Transverse colon (tissue), 4 donors: ENCODE measurements at regions not wholly inside any gene's neighbourhood (a gene's known extent, or its start where the extent isn't known, plus 50 kb on each side); places are given as distances from the start of the nearest gene placed in this dataset.

Experiments
- DNase-seq: peaks from one replicate; pipeline ENCODE4 v3.0.0-alpha.2; 2019
- H3K27ac ChIP-seq, 4 donors: fragments of 200-600 bp; sonication (generic); 2 replicates each; pipeline ENCODE4 v1.5.1; 2016 to 2018; ENCODE audit warnings: inconsistent platforms in 4 of 4
- H3K27me3 ChIP-seq: fragments of 200-600 bp; sonication (generic); 2 replicates; pipeline ENCODE4 v1.5.1; 2017; ENCODE audit warnings: inconsistent platforms
- H3K36me3 ChIP-seq, 4 donors: fragments of 200-600 bp; sonication (generic); 2 replicates each; pipeline ENCODE4 v1.5.1; 2017 to 2019; ENCODE audit warnings: inconsistent platforms in 4 of 4
- H3K4me1 ChIP-seq, 4 donors: fragments of 200-600 bp; sonication (generic); 2 replicates each; pipeline ENCODE4 v1.5.1; 2017 to 2020; ENCODE audit warnings: inconsistent platforms in 4 of 4
- H3K4me3 ChIP-seq, 4 donors: fragments of 200-600 bp; sonication (generic); 1 replicate in 1 of 4; 2 replicates in 3 of 4; pipeline versions ENCODE4 v1.5.1 to v1.6.1; 2017 to 2019; ENCODE audit warnings: inconsistent platforms in 4 of 4
- H3K9me3 ChIP-seq, 2 donors: fragments of 200-600 bp; sonication (generic); 2 replicates each; pipeline ENCODE4 v1.5.1; 2017 to 2019; ENCODE audit warnings: inconsistent platforms in 2 of 2
- CTCF ChIP-seq, 5 experiments: fragments of 200-600 bp in 3 of 5; fragments of 450-650 bp in 2 of 5; sonication (generic) in 3 of 5; IDR thresholded peaks; 1 replicate in 2 of 5; 2 replicates in 3 of 5; pipeline ENCODE4 v1.5.1; 2016 to 2017; ENCODE audit warnings: antibody characterized with exemption in 5 of 5, inconsistent platforms in 3 of 5, mild to moderate bottlenecking in 2 of 5, moderate library complexity in 1 of 5
- EP300 ChIP-seq: sonication (generic); formaldehyde crosslinking; IDR thresholded peaks from one replicate; pipeline ENCODE4 v1.6.1; 2017; ENCODE audit warnings: antibody characterized with exemption, low read depth
- POLR2A ChIP-seq: fragments of 450-650 bp; IDR thresholded peaks from one replicate; pipeline ENCODE4 v1.6.1; 2016; ENCODE audit warnings: antibody characterized with exemption, mild to moderate bottlenecking, moderate library complexity
- POLR2AphosphoS5 ChIP-seq, 3 donors: sonication (generic); formaldehyde crosslinking; IDR thresholded peaks; one replicate each; pipeline ENCODE4 v1.6.1; 2016; ENCODE audit warnings: antibody characterized with exemption in 3 of 3
- WGBS, 2 donors: methylation state at CpG; one replicate each; pipeline ENCODE4 v1.1.5; 2018; ENCODE audit warnings: low coverage in 1 of 2; 5-methylcytosine and 5-hydroxymethylcytosine counted together
- in situ Hi-C, 4 donors: fragments of 200-750 bp; cut with MboI; loops; one replicate each; pipeline versions ENCODE4 v1.15.0 to v1.15.1; 2017; ENCODE audit warnings: low sequenced_read_pairs in 3 of 4, low pct_ligation_motif_present in 1 of 4, low pct_unique_long_range_greater_than_20kb in 1 of 4
- intact Hi-C: fragments of 100-400 bp; cut with DNase I; formaldehyde crosslinking; loops from one replicate; pipeline ENCODE4 v1.15.1; 2023; ENCODE audit warnings: low total_unique reads

GRCh38 chr2:6024784-6025183 lies 332.6 kb downstream of the SOX11 start:
- H3K27me3 ChIP-seq: no peaks in the 10 kb centered on the region
- no peak for DNase-seq
- H3K27ac ChIP-seq: no peak overlapping the region
- no peaks in the 10 kb centered on the region for H3K4me1 ChIP-seq
- H3K36me3 ChIP-seq: no peaks in the 10 kb centered on the region
- in situ Hi-C loops (no loop called here), intact Hi-C loops (no loop called here)
- TF ChIP-seq POLR2AphosphoS5 (IDR thresholded peaks at IDR 0.05): no peak
- no peak overlapping the region for H3K4me3 ChIP-seq
- 53% methylated on average over 1 of the region's 1 CpG; no CpG with 5 or more reads in 1 of the 2 donors for WGBS, 2 donors
- H3K9me3 ChIP-seq: no peaks in the 10 kb centered on the region

- H3K9me3 ChIP-seq: no peaks in the 10 kb centered on the region
- in situ Hi-C loops (no loop called here), intact Hi-C loops (no loop called here)
- WGBS, 2 donors: 76 to 85% methylated on average over 4 to 6 of the region's 6 CpGs
- no peaks in the 10 kb centered on the region for H3K27me3 ChIP-seq
- H3K4me3 ChIP-seq: no peak overlapping the region
- no peak for DNase-seq
- no peak overlapping the region for H3K27ac ChIP-seq
- H3K36me3 ChIP-seq: no peaks in the 10 kb centered on the region
- TF ChIP-seq POLR2A: no peak
- TF ChIP-seq CTCF (IDR thresholded peaks at IDR 0.05): no peak
- no peak for TF ChIP-seq EP300
- no peak for TF ChIP-seq POLR2AphosphoS5 (IDR thresholded peaks at IDR 0.05)
- no peaks in the 10 kb centered on the region for H3K4me1 ChIP-seq
Measured at GRCh38 chr2:6025391-6025790, 333.2 kb downstream of the SOX11 start.

GRCh38 chr2:6027066-6027465 lies 334.9 kb downstream of the SOX11 start:
- intact Hi-C loops: no loop called here
- in situ Hi-C loops: no loop called here
- no peaks in the 10 kb centered on the region for H3K9me3 ChIP-seq
- no peak overlapping the region for H3K27ac ChIP-seq
- no peak overlapping the region for H3K4me3 ChIP-seq
- H3K4me1 ChIP-seq: no peaks in the 10 kb centered on the region
- H3K36me3 ChIP-seq: no peaks in the 10 kb centered on the region
- no peaks in the 10 kb centered on the region for H3K27me3 ChIP-seq
- TF ChIP-seq POLR2A (no peak), EP300 (no peak), CTCF (IDR thresholded peaks at IDR 0.05) (no peak), POLR2AphosphoS5 (IDR thresholded peaks at IDR 0.05) (no peak)
- DNase-seq: no peak

GRCh38 chr2:6031200-6031867 lies 339.1 kb downstream of the SOX11 start:
- H3K4me1 ChIP-seq: no peaks in the 10 kb centered on the region
- 77 to 89% methylated on average over 4 to 5 of the region's 5 CpGs for WGBS, 2 donors
- no peak overlapping the region for H3K4me3 ChIP-seq
- no peaks in the 10 kb centered on the region for H3K36me3 ChIP-seq
- DNase-seq: no peak
- TF ChIP-seq POLR2A (no peak), POLR2AphosphoS5 (IDR thresholded peaks at IDR 0.05) (no peak), CTCF (IDR thresholded peaks at IDR 0.05) (no peak), EP300 (no peak)
- H3K27me3 ChIP-seq: no peaks in the 10 kb centered on the region
- no peaks in the 10 kb centered on the region for H3K9me3 ChIP-seq
- in situ Hi-C loops (no loop called here), intact Hi-C loops (no loop called here)
- H3K27ac ChIP-seq: no peak overlapping the region

GRCh38 chr2:6036211-6036610 lies 344.0 kb downstream of the SOX11 start:
- no peak overlapping the region for H3K4me3 ChIP-seq
- H3K4me1 ChIP-seq: no peaks in the 10 kb centered on the region
- no peaks in the 10 kb centered on the region for H3K27me3 ChIP-seq
- H3K9me3 ChIP-seq: no peaks in the 10 kb centered on the region
- in situ Hi-C loops: no loop called here
- intact Hi-C loops: no loop called here
- no peak for TF ChIP-seq POLR2AphosphoS5 (IDR thresholded peaks at IDR 0.05)
- no peak for TF ChIP-seq POLR2A
- TF ChIP-seq CTCF (IDR thresholded peaks at IDR 0.05): no peak
- TF ChIP-seq EP300: no peak
- no peaks in the 10 kb centered on the region for H3K36me3 ChIP-seq
- H3K27ac ChIP-seq: no peak overlapping the region
- DNase-seq: no peak
- 82% methylated on average over 4 of the region's 4 CpGs; no CpG with 5 or more reads in 1 of the 2 donors for WGBS, 2 donors
